Ectodermal cell (in vitro differentiated cells): ENCODE measurements at regions not wholly inside any gene's neighbourhood (a gene's known extent, or its start where the extent isn't known, plus 50 kb on each side); places are given as distances from the start of the nearest gene placed in this dataset.

ENCODE experiments used
- H3K27ac ChIP-seq: 2 replicates; pipeline ENCODE4 v1.7.0; 2013; ENCODE audit warnings: mild to moderate bottlenecking, low read depth, low read length; ENCODE audit not compliant: insufficient read depth, poor library complexity, severe bottlenecking
- H3K27me3 ChIP-seq: 2 replicates; pipeline ENCODE4 v1.7.0; 2013; ENCODE audit warnings: mild to moderate bottlenecking, low read length; ENCODE audit not compliant: insufficient read depth, control insufficient read depth, poor library complexity, severe bottlenecking
- H3K36me3 ChIP-seq: one replicate; pipeline ENCODE4 v1.7.0; 2013; ENCODE audit warnings: low read length; ENCODE audit not compliant: control insufficient read depth, insufficient read depth
- H3K4me1 ChIP-seq: one replicate; pipeline ENCODE4 v1.7.0; 2013; ENCODE audit warnings: low read length; ENCODE audit not compliant: control insufficient read depth, insufficient read depth
- H3K4me3 ChIP-seq: 2 replicates; pipeline ENCODE4 v1.7.0; 2013; ENCODE audit warnings: low read depth, low read length, control low read depth; ENCODE audit not compliant: insufficient read depth
- H3K9me3 ChIP-seq: 2 replicates; pipeline ENCODE4 v1.7.0; 2013; ENCODE audit warnings: mild to moderate bottlenecking, low read length, moderate library complexity; ENCODE audit not compliant: control insufficient read depth
- WGBS, 2 experiments: methylation state at CpG; one replicate each; pipeline ENCODE4 v1.1.7; 2013; ENCODE audit warnings: missing lambda C conversion rate in 2 of 2; 5-methylcytosine and 5-hydroxymethylcytosine counted together

GRCh38 chr20:4459081-4459480 is 210.0 kb upstream of the ADRA1D start:
- H3K36me3 ChIP-seq: no peaks in the 10 kb centered on the region
- H3K4me3 ChIP-seq: no peak overlapping the region
- peaks cover 8% of the 10 kb centered on the region for H3K4me1 ChIP-seq
- no peak overlapping the region for H3K27ac ChIP-seq
- no peaks in the 10 kb centered on the region for H3K9me3 ChIP-seq
- H3K27me3 ChIP-seq: no peaks in the 10 kb centered on the region

DNA sequence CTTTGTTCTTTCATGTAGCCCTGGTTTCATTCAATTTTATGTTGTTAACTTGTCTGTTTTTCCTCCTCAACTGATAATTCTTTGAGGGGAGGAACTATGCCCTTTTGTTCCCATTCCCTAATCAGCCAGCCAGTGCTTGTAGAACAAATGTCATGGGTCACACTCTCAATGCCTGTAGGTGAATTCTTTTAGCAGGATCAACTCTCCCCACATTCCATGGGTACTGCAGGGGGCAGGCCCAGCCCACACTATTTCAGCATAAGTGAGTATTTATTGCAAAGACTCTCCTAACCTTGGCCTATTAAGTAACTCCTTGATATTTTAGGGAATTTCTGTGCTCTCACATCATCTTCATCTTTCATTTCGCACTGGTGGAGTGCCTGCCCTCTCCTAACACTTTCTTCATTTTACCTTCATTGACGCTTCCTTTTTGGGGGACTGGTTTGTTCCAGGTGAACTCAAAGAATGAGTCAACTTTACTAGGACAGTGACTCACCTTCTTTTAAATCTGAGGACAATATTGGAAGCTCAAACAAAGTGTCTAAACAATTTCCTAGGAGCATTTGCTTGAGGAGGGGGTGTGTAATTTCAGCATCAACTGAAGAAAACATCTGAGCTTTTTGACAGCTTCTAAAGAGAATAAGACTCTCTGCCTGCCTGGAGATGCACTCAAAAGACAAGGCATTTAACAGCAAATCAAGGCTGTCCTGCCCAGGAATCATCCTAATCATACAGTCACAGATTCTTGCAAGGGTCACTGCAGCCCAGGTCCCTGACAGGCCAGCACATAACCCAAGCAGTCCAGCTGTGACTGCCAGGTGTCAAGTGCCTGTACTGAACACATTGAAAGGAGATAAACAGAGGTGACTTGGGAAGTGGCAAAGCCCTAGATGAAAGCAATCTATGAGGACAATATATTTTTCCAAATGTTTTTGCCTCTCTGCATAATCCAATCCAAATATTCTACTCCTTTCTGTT is 208.8 kb upstream of the ADRA1D start:
- WGBS, 2 experiments: 79 to 87% methylated on average over 2 of the region's 2 CpGs
- Histone ChIP-seq H3K4me1 (peaks cover 8% of the 10 kb centered on the region), H3K36me3 (no peaks in the 10 kb centered on the region), H3K9me3 (no peaks in the 10 kb centered on the region), H3K27me3 (no peaks in the 10 kb centered on the region), H3K27ac (no peak overlapping the region), H3K4me3 (no peak overlapping the region)

DNA sequence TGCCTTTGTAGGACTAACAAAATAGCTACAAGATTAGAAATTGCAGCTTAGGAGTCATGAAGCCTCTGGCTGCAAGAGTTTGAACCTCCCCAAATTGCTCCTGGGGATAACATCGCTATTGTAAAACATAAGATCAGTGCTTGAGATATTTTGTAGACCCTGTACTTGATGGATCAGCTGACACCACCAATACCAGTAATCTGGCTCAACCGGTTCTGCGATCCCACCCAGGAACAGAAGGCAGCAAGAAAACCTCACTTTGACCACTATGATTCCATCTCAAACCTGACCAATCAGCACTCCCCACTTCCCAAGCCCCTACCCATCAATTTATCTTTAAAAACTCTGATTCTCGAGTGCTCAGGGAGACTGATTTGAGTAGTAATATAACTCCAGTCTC is 206.9 kb upstream of the ADRA1D start:
- WGBS, 2 experiments: 97 to 98% methylated on average over 4 of the region's 4 CpGs

DNA sequence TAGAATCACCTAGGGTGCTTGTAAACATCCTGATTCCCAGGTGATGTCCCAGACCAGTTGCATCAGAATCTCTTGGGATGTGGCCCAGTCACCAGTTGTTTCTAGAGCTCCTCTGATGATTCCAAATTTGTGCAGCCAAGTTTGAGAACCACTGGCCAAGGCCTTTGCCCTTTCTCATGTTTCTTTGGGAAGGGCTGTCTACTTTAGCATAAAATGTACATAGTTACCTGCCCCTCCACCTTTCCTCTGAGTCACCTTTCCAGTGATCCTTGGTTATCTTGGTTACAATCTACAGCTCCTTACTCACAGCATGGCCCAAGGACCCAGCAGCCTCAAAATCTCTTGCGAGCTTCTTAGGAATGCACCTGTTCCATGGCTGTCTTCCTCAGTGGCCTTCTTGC is 206.2 kb upstream of the ADRA1D start:
- H3K4me1 ChIP-seq: peaks cover 9% of the 10 kb centered on the region
- no peaks in the 10 kb centered on the region for H3K9me3 ChIP-seq
- WGBS, 2 experiments: 89 to 97% methylated on average over 1 of the region's 1 CpG
- no peak overlapping the region for H3K4me3 ChIP-seq
- H3K27ac ChIP-seq: no peak overlapping the region
- no peaks in the 10 kb centered on the region for H3K27me3 ChIP-seq
- H3K36me3 ChIP-seq: no peaks in the 10 kb centered on the region

More for the DNA sequence above, 206.9 kb upstream of the ADRA1D start:
- no peaks in the 10 kb centered on the region for H3K27me3 ChIP-seq
- no peaks in the 10 kb centered on the region for H3K9me3 ChIP-seq
- no peak overlapping the region for H3K4me3 ChIP-seq
- no peak overlapping the region for H3K27ac ChIP-seq
- H3K4me1 ChIP-seq: peaks cover 8% of the 10 kb centered on the region
- no peaks in the 10 kb centered on the region for H3K36me3 ChIP-seq

DNA sequence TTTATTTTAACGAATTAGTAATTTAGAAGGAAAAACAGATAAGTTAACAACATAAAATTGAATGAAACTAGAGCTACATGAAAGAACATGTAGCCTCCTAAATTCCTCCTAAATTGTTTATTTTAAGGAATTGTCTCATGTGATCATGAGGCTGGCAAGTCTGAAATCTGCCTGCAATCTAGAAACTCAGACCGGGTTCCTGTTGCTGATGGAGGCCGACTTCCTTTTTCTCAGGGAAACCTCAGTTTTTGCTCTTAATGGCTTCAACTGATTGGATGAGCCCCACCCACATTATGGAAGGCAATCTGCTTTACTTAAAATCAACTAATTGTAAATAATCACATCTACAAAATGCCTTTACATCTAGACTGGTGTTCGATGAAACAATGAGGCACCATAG is 205.0 kb upstream of the ADRA1D start:
- WGBS, 2 experiments: 93 to 96% methylated on average over 3 to 4 of the region's 4 CpGs
- no peaks in the 10 kb centered on the region for H3K27me3 ChIP-seq
- H3K4me1 ChIP-seq: peaks cover 13% of the 10 kb centered on the region
- no peaks in the 10 kb centered on the region for H3K36me3 ChIP-seq
- no peak overlapping the region for H3K27ac ChIP-seq
- H3K9me3 ChIP-seq: no peaks in the 10 kb centered on the region
- no peak overlapping the region for H3K4me3 ChIP-seq

- Histone ChIP-seq H3K4me3 (no peak overlapping the region), H3K4me1 (peaks cover 13% of the 10 kb centered on the region), H3K36me3 (no peaks in the 10 kb centered on the region), H3K27me3 (no peaks in the 10 kb centered on the region), H3K27ac (no peak overlapping the region), H3K9me3 (no peaks in the 10 kb centered on the region)
- 83 to 92% methylated on average over 1 of the region's 1 CpG for WGBS, 2 experiments
Observed at GRCh38 chr20:4453359-4453758, 204.3 kb upstream of the ADRA1D start.

GRCh38 chr20:4451487-4452081 is 202.5 kb upstream of the ADRA1D start:
- H3K36me3 ChIP-seq: no peaks in the 10 kb centered on the region
- 91 to 93% methylated on average over 2 of the region's 2 CpGs for WGBS, 2 experiments
- H3K27ac ChIP-seq: no peak overlapping the region
- peaks cover 6% of the 10 kb centered on the region for H3K4me1 ChIP-seq
- H3K4me3 ChIP-seq: no peak overlapping the region
- no peaks in the 10 kb centered on the region for H3K27me3 ChIP-seq
- H3K9me3 ChIP-seq: no peaks in the 10 kb centered on the region

DNA sequence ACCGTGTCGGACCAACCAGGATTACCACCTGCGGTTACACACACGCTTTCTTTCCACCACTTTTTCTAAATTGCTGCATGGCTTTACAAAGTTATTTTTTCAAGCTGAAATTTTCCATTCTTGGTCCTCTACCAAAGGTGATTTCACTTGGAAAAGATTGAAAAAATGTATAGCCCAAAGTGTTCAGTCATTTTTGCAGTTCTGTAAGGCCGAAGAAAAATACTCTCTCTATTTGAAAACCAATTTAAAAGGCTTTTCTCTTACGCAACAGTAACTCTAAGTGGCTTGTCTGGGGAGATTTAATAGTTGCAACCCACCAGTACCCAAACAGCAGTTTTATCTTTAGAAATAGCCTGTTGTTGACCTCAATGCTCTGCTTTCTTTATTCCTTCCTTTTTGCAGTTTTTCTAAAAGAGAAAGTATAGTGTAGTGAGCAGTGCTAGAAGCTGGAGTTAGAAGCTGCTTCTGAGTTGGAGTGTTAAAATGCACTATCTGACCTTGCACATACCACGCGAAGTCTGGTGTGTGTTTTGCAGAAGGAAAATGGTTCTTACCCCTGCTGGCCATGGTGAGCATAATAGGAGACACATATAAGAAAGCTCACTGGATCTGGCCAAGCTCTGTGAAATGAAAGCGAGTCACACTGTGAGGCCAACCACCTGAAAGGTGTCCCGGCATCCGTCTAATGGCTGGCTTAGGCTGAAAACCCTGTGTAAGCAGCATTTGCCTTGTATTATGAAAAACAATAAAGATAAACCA is 201.0 kb upstream of the ADRA1D start:
- H3K36me3 ChIP-seq: no peaks in the 10 kb centered on the region
- H3K27ac ChIP-seq: no peak overlapping the region
- H3K4me1 ChIP-seq: peaks cover 6% of the 10 kb centered on the region
- H3K9me3 ChIP-seq: no peaks in the 10 kb centered on the region
- no peak overlapping the region for H3K4me3 ChIP-seq
- WGBS, 2 experiments: 90% methylated on average over 11 of the region's 11 CpGs
- no peaks in the 10 kb centered on the region for H3K27me3 ChIP-seq

DNA sequence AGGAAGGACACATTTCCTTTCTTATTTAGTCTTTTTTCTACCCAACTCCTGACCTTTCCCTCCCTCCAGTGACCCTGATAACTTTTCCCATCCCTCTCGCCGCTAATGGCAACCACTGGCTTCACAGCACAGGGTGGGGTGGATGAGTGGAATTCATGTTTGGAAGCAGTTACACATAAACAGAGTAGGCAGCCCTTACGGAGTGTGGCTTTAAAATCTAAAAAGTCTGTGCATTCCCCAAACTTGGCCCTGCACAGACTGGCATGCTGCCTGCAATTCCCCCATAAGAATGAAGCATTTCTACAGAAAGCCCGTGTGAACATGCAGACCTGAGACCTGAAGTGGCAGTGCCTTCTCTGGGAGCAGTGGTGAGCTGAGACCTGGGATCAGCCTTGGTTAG is 196.7 kb upstream of the ADRA1D start:
- Histone ChIP-seq H3K36me3 (no peaks in the 10 kb centered on the region), H3K9me3 (no peaks in the 10 kb centered on the region), H3K4me3 (no peak overlapping the region), H3K4me1 (peaks cover 6% of the 10 kb centered on the region), H3K27me3 (no peaks in the 10 kb centered on the region), H3K27ac (no peak overlapping the region)
- WGBS, 2 experiments: 87 to 90% methylated on average over 4 of the region's 4 CpGs

- WGBS, 2 experiments: 92 to 96% methylated on average over 2 of the region's 2 CpGs
Observed at GRCh38 chr20:4445331-4445730, 196.2 kb upstream of the ADRA1D start.

More at GRCh38 chr20:4445331-4445730, 196.2 kb upstream of the ADRA1D start:
- no peaks in the 10 kb centered on the region for H3K27me3 ChIP-seq
- H3K4me3 ChIP-seq: no peak overlapping the region
- no peaks in the 10 kb centered on the region for H3K9me3 ChIP-seq
- no peaks in the 10 kb centered on the region for H3K36me3 ChIP-seq
- H3K27ac ChIP-seq: no peak overlapping the region
- H3K4me1 ChIP-seq: peaks cover 4% of the 10 kb centered on the region
